NCI-H446 treated with DMSO at 0.1 percent for 48 hours (cell line): ENCODE measurements at regions not wholly inside any gene's neighbourhood (a gene's known extent, or its start where the extent isn't known, plus 50 kb on each side); places are given as distances from the start of the nearest gene placed in this dataset.
"Not testable (repeated sequence)": the region's sequence is repeated elsewhere in the genome, so short reads cannot be mapped to it uniquely, and the experiment has no call there.

Experiments
- DNase-seq: peaks from one replicate; lab custom pipeline; 2025; lab: John Stamatoyannopoulos, UW

- DNase-seq: no peak
Observed at GRCh38 chr12:19666070-19666469, 226.8 kb downstream of the AEBP2 start.

DNA sequence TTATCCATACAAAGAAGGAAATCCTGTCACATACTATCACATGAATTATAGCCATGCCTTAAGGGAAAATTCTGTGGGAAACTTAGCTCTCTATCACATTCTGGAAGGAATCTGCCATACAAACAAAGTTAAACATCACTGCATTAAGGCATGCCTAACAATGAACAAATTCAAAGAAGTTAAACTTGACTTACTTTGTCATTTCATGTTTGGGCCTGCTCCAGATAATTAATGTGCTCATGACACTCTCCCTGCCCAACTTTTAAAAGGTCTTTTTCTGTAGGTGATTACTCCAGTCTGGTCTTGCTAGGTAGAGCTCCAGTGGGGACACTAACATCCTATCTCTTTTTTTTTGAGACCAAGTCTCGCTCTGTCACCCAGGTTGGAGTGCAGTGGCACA, 230.5 kb downstream of the AEBP2 start:
- no peak for DNase-seq

DNA sequence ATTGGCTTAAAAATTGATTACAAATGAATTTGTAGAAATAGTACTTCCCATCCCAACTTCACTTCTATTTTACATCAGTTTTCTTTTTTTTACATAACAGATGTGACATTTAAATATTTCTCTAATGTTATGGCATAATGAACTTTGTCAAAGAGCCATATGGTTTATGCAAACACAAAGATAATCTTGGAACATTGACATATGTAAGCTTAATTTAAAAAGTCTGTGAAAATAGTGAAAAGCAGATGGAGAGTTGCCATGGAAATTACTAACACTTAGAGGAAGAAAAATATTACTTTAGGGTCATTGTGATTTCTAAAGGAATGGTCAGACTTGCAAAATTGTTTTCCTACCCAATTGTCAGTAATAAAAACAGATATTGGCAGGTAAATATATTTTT, 232.4 kb downstream of the AEBP2 start:
- DNase-seq: peak; percentile 50

DNA sequence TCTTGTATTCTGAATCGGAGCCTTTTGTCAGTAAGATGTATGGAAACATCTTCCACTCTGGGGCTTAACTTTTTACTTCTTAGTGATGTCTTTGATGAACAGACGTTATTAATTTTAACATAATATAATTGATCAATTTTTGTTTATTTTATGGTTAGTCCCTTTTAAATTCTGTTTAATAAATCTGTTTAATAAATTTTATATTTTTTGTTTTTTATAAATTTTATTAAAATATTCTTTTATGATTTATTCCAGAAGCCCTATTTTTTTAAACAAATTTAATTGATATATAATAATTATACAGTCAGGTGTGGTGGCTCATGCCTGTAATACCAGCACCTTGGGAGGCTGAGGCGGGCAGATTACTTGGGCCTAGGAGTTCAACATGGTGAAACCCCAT, 235.1 kb downstream of the AEBP2 start:
- no peak for DNase-seq

DNA sequence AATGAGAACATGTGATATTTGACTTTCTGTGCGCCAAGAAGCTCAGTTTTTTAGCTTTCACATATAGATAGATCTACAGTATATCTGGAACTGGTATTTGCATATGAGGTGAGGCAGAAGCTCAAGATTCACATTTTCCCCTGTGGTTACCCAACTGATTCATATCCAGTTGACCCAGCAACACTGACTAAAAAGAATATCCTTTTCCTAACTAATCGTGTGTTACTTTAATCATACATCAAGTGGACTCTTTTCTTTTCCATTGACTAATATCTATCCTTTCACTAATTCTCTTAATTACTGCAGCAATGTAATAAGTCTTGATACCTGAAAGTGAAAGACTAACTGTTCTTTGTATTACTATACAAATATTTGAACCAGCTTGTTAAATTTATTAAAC, 236.1 kb downstream of the AEBP2 start:
- DNase-seq: no peak

DNA sequence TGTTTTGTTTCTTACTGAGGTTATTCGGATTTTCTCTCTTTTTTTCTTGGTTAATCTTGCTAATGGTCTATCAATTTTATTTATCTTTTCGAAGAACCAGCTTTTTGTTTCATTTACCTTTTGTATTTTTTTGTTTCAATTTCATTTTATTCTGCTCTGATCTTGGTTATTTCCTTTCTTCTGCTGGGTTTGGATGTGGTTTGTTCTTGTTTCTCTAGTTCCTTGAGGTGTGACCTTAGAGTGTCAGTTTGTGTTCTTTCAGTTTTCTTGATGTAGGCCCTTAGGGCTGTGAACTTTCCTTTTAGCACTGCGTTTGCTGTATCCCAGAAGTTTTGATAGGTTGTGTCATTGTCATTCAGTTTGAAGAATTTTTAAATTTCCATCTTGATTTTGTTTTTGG, 239.2 kb downstream of the AEBP2 start:
- not testable (repeated sequence) for DNase-seq

DNA sequence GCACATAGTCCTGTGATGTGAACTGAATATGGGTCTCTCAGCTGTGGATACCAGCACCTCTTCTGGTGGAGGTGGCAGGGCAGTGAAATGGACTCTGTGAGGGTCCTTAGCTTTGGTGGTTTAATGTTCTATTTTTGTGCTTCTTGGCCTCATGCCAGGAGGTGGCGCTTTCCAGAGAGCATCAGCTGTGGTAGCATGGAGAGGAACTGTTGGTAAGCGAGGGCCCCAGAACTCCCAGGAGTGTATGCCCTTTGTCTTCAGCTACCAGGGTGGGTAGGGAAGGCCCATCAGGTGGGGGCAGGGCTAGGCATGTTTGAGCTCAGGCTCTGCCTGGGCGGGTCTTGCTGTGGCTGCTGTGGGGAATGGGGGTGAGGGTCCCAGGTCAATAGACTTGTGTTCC, 241.7 kb downstream of the AEBP2 start:
- DNase-seq: no peak

DNA sequence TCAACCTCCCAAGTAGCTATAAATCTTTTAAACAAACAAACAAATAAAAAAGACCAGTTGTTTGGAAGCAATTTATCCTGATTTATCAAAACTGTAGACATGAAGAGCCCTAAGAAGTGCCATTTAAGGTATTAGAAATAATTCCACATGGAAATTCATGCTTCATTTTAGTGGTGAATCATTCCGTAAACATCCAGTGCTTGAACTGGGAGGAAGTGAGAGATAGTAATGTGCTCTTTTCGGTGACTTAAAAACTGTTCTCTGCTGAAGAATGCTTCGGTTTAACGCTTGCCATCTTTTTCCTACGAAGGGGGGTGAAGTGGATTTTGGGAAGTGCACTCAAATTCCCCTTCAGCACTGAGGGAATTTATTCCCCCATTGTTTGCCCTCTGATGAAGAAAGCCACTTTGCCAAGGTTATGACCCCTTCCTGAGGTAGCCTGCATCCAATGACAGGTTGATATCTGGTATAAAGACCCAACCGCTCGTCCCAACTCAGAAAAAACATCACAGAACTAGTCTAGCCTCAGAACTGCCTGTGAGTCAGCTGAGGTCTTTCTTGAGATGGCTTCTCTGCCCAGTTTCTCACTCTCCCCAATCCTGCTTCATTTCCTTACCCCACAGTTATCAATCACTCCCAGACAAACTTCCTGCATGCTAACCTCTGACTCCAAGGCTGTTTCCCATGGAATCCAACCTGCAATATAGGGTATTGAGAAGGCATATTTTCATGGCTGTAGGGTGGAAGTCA, 244.1 kb downstream of the AEBP2 start:
- DNase-seq: no peak

DNA sequence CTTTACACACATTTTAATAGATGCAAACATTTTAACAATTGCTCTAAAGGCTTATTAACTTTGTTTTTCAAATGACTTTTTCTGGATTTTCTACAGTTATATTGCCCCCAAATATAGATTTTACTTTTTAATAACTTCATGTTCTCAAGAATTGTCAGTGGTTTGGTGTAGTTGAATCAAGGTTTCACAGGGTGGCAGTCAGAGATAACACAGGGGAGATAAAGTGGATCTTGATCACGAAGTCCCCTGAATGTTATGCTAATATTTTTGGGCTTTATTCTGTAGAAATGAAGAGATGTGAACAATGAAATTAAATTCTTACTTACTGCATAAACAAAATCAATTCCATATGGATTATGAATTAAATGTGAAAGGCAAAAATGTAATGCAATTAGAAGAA, 248.1 kb downstream of the AEBP2 start:
- no peak for DNase-seq

DNA sequence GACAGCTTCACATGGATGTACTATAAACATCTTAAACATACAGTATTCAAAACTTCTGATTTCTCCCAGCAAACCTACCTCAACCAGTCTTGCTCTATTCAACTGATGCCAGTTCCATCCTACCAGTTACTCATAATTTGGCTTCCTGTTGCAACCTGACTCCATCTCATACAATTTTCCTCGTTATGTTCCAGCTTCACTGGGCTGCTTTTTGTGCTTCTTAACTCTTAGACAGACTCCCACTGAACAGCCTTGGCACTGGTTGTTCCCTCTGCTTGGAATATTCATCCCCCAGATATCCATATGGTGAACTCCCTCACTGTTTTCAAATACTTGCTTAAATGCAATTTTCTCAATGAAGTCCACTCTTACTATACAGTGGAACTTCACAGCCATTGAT, 249.2 kb downstream of the AEBP2 start:
- DNase-seq: peak; percentile 81

GRCh38 chr12:19689226-19689625, 249.9 kb downstream of the AEBP2 start:
- DNase-seq: no peak

- DNase-seq: no peak
Observed at GRCh38 chr12:19689801-19690472, 250.6 kb downstream of the AEBP2 start.

DNA sequence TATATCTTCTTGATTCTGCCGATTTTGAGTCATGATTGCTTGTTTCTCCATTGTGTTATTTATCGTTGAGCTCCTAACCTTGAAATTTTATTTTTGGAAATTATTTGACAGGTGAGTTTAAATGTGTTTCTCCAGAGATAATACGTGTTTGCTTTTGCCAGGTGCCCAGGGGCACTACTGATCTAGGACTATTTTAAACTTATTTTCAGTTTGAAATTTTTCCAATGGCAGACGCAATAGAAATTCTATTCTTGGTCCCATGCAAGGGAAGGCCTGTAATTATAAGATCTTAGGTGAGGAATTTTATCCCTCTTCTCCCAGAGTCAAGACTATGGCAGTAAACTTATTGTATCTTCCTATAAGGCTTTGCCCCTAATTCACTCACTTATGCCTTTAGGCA, 252.8 kb downstream of the AEBP2 start:
- DNase-seq: no peak

DNA sequence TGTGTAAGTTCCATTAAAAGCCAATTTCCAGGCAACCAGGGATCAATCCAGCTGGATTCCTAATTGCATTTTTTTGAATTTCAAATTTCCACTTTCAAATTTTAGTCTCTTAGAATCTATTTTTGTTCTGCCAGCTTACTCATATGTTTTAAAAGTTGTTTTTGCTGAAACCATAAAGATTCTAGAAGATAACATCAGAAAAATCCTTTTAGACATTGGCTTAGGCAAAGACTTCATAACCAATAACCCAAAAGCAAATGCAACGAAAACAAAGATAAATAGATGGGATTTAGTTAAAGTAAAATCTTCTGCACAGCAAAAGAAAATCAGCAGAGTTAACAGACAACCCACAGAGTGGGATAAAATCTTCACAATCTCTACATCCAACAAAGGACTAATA, 253.3 kb downstream of the AEBP2 start:
- DNase-seq: no peak

GRCh38 chr12:19694627-19695026, 255.3 kb downstream of the AEBP2 start:
- no peak for DNase-seq

DNA sequence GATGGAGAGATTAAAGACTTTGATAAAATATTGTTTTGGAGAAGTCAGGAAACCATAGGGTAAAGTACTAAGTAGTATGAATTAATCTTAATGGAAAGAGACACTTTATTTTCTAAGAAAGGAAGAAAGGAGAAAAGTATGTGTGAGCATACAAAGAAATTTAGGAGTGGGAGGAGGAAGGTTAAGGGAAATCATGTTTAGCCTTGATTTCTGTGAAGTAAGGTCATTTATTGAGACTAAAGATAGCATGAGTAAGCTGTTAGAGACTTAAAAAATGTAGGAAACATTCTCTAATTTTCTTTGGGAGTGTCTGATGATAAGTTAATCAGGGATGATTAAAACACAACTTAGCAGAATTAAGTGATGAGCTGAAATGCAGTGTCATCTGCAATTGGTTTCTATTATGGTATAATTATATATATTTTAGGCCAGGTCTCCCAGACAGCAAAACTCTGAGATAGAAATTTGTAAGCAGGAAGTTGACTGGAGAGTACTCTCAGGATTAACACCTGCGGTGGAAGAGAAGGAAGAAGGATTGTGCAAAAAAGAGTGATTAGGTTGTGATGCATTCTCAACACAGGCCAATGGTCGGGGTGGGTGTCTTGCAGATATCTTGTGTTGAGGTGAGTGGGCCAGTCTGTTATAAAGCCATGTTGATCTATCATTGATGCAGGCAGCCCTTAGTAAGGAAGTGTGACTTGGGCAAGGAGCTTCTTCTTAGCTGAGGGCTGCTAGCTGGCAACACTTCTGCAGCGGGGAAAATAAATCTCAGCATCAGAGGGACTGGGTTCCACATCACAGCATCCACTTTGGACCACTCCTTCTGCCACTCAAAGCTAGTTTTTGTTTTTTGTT, 256.2 kb downstream of the AEBP2 start:
- DNase-seq: no peak

DNA sequence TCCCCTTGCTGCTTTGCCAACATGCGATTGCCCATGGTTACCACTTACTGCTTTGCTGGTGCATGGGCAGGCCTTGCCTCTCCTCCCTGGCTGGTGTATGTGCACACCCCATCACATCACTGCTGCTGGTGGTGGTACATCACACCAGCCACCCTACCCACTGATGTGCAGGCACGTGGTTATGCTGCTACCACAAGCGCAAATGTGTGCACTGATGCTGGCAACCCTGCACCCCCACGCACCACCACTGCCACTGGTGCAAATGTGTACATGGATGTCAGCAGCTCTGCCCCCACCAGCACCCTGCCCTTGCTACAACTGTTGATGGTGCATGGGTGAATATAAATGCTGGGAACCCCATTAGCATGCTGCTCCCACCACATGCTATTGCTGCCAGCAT, 261.7 kb downstream of the AEBP2 start:
- DNase-seq: no peak

GRCh38 chr12:19704966-19705365, 265.7 kb downstream of the AEBP2 start:
- no peak for DNase-seq

- no peak for DNase-seq
Observed at GRCh38 chr12:19706936-19707335, 267.6 kb downstream of the AEBP2 start.

GRCh38 chr12:19707948-19708409, 268.7 kb downstream of the AEBP2 start:
- no peak for DNase-seq

DNA sequence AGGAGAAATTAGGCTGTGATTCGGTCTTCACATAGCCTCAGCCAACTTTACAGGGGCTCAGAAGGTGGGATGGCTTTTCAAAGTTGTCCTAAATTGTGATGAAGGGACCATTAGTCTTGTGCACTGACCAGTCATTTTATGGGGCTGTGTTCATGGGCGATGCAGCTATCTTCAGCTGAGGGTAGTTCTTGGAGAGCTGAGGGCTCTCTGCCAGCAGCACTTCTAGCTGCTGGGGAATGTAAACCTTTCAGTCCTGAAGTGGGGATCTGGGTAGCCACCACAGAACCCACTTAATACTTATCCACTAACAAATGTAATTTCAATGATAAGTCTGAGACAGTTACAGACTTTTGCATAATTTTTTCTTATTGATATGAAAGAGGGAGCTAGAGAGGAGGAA, 270.6 kb downstream of the AEBP2 start:
- DNase-seq: no peak
